Heart left ventricle (tissue), 13 donors: ENCODE measurements at regions not wholly inside any gene's neighbourhood (a gene's known extent, or its start where the extent isn't known, plus 50 kb on each side); places are given as distances from the start of the nearest gene placed in this dataset.

Experiments used
- CTCF ChIP-seq, 12 donors: fragments of 200-600 bp; sonication (generic) in 4 of 12; IDR thresholded peaks; one replicate each; pipeline versions ENCODE4 v1.5.0 to v1.8.0; 2018 to 2022; ENCODE audit warnings: antibody characterized with exemption in 12 of 12, mild to moderate bottlenecking in 5 of 12
- POLR2A ChIP-seq, 2 donors: fragments of 450-650 bp; IDR thresholded peaks; one replicate each; pipeline ENCODE4 v1.6.1; 2017; ENCODE audit warnings: antibody characterized with exemption in 2 of 2, mild to moderate bottlenecking in 2 of 2, moderate library complexity in 2 of 2
- donor health status: ischemic (EF 13 %, LVEDD 7.1; RV severe dilation, severe dysfunction).
- donor health status: DM: no; HTN: yes; CAD: no.
- donor health status: DM: no; HTN: no; CAD: no.
- donor health status: ischemic (EF 25% LVEDD 6.9; RV normal size, moderate dysfunction).
- donor health status: ischemic (EF 25% LVEDD 5.7; RV mildly dilated, moderate dysfunction).
- donor health status: ischemic (EF 35%, LVEDD 5.7; RV mildly dilated, moderate dysfunction).
- donor health status: nonischemic (EF 11% LVEDD 7.7; RV severe dilation, severe dysfunction).
- donor health status: DM: yes; HTN: yes; CAD: no.
- donor health status: PGD.
- donor health status: ischemic (EF 29% LVEDD 5.4; RV normal size, mild dysfunction).
- donor health status: nonischemic (EF 23%, LVEDD 6.1; RV moderate dilation, normal function).

DNA sequence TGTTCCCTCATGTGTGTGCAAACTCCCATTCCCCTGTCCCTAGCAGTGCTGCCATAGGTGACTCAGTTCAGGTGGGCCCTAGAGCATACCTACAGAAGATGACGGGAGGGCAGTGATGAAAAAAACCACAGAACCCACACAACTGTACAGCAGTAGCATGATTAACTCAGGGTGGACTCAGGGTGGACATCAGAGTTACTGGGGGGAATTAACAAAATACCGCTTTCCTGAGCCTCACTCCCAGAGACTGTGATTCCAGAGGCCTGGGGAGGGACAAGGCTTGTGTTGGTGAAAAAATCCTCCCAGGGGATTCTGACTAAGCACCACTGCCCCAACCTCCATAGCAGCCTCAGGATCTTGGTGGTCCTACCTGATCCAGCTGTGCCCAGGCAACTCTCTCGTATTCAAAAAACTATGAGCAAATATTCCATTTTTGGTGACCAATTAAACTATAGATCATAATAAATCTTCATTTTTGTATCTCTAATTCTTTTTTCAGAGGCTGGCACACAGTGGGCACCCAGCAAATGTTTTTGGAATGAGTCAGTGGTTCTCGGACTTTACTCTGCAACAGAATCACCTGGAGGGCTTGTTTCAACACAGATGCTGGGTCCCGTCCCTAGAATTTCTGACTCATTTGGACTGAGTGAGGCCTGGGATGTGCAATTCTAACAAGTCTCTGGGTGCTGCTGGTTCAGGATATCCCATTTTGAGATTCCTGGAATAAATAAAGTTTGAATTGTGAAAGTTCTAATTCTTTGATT is 84.1 kb upstream of the NABP1 start:
- no peak for TF ChIP-seq POLR2A (IDR thresholded peaks at IDR 0.05)
- no peak for TF ChIP-seq CTCF (IDR thresholded peaks at IDR 0.05)
